Neural cell (in vitro differentiated cells): ENCODE measurements at regions not wholly inside any gene's neighbourhood (a gene's known extent, or its start where the extent isn't known, plus 50 kb on each side); places are given as distances from the start of the nearest gene placed in this dataset.

Experiments
- H2AFZ ChIP-seq: fragments of 200-600, 300-800 bp; sonication (generic), shearing (Covaris generic); 2 replicates; pipeline ENCODE4 v1.6.0; 2014; ENCODE audit warnings: low read depth, mild to moderate bottlenecking, antibody characterized with exemption, low read length, moderate library complexity
- H3F3A ChIP-seq: fragments of 200-600 bp; shearing (Covaris generic); 2 replicates; pipeline ENCODE4 v1.6.1; 2016; ENCODE audit warnings: mild to moderate bottlenecking, moderate library complexity, mixed read lengths, antibody characterized with exemption, low read length; ENCODE audit not compliant: insufficient read depth, poor library complexity, severe bottlenecking
- H3K27ac ChIP-seq: fragments of 200-600, 300-800 bp; sonication (generic), shearing (Covaris generic); 2 replicates; pipeline ENCODE4 v1.5.1; 2014; ENCODE audit warnings: mild to moderate bottlenecking, low read length, moderate library complexity
- H3K27me3 ChIP-seq: fragments of 300-800, 200-600 bp; sonication (generic), shearing (Covaris generic); 2 replicates; pipeline ENCODE4 v1.6.0; 2014; ENCODE audit warnings: mild to moderate bottlenecking, low read depth, low read length, moderate library complexity; ENCODE audit not compliant: insufficient read depth
- H3K36me3 ChIP-seq: fragments of 300-800, 200-600 bp; sonication (generic), shearing (Covaris generic); 2 replicates; pipeline ENCODE4 v1.5.1; 2014; ENCODE audit warnings: mild to moderate bottlenecking, antibody characterized with exemption, low read length, moderate library complexity; ENCODE audit not compliant: insufficient read depth
- H3K4me2 ChIP-seq: fragments of 300-800, 200-600 bp; sonication (generic), shearing (Covaris generic); 2 replicates; pipeline ENCODE4 v1.6.0; 2014; ENCODE audit warnings: mild to moderate bottlenecking, low read length
- H3K4me3 ChIP-seq: fragments of 300-800, 200-600 bp; sonication (generic), shearing (Covaris generic); 2 replicates; pipeline ENCODE4 v1.5.1; 2014; ENCODE audit warnings: mild to moderate bottlenecking, low read length, moderate library complexity
- H3K79me2 ChIP-seq: fragments of 200-600 bp; shearing (Covaris generic); replicated peaks from 2 replicates; pipeline ENCODE4 v1.6.0; 2014; ENCODE audit warnings: mild to moderate bottlenecking, low read length, moderate library complexity; ENCODE audit not compliant: insufficient read depth
- H3K9ac ChIP-seq: fragments of 300-800, 200-600 bp; sonication (generic), shearing (Covaris generic); 2 replicates; pipeline ENCODE4 v1.6.1; 2016; ENCODE audit warnings: mild to moderate bottlenecking, low read length, mixed read lengths
- H3K9me2 ChIP-seq: fragments of 200-600 bp; shearing (Covaris generic); 2 replicates; pipeline ENCODE4 v1.6.1; 2016; ENCODE audit warnings: mild to moderate bottlenecking, low read length, mixed read lengths; ENCODE audit not compliant: insufficient read depth
- H3K9me3 ChIP-seq: fragments of 200-600, 300-800 bp; sonication (generic), shearing (Covaris generic); 2 replicates; pipeline ENCODE4 v1.6.1; 2016; ENCODE audit warnings: mild to moderate bottlenecking, mixed run types, low read length, moderate library complexity, mixed read lengths
- H4K20me1 ChIP-seq: fragments of 200-600 bp; shearing (Covaris generic); 2 replicates; pipeline ENCODE4 v1.6.1; 2016; ENCODE audit warnings: mild to moderate bottlenecking, mixed run types; ENCODE audit not compliant: insufficient read depth
- EP300 ChIP-seq: fragments of 450-650 bp; conservative IDR thresholded peaks from 2 replicates; pipeline ENCODE4 v1.6.1; 2014; ENCODE audit warnings: antibody characterized with exemption, mild to moderate bottlenecking, moderate library complexity; ENCODE audit not compliant: poor library complexity, severe bottlenecking
- EZH2 ChIP-seq: fragments of 200-600, 300-800 bp; shearing (Covaris generic), sonication (generic); IDR thresholded peaks from 2 replicates; pipeline ENCODE4 v1.6.1; 2014; ENCODE audit warnings: antibody characterized with exemption, low read length, borderline replicate concordance, mild to moderate bottlenecking; ENCODE audit not compliant: insufficient read depth, poor library complexity, severe bottlenecking
- MXI1 ChIP-seq: fragments of 450-650 bp; conservative IDR thresholded peaks from 2 replicates; pipeline ENCODE4 v1.6.1; 2014; ENCODE audit warnings: antibody characterized with exemption, mild to moderate bottlenecking; ENCODE audit not compliant: poor library complexity, severe bottlenecking
- POLR2AphosphoS5 ChIP-seq: IDR thresholded peaks from 2 replicates; pipeline ENCODE4 v1.6.1; 2012
- RAD21 ChIP-seq: fragments of 450-650 bp; conservative IDR thresholded peaks from 2 replicates; pipeline ENCODE4 v1.6.1; 2014; ENCODE audit warnings: antibody characterized with exemption, mild to moderate bottlenecking, moderate library complexity
- SMC3 ChIP-seq: fragments of 450-650 bp; conservative IDR thresholded peaks from 2 replicates; pipeline ENCODE4 v1.6.1; 2014; ENCODE audit warnings: antibody characterized with exemption, mild to moderate bottlenecking, moderate library complexity; ENCODE audit not compliant: poor library complexity
- TAF1 ChIP-seq: IDR thresholded peaks from 2 replicates; pipeline ENCODE4 v1.6.1; 2012; ENCODE audit warnings: low read depth
- TF ChIP-seq, protein P1 (sequence below): fragments of 450-650 bp; IDR thresholded peaks from 2 replicates; pipeline ENCODE4 v1.5.1; 2014; ENCODE audit warnings: antibody characterized with exemption, mild to moderate bottlenecking, moderate library complexity; ENCODE audit not compliant: poor library complexity, severe bottlenecking
- TF ChIP-seq, protein P2 (sequence below): IDR thresholded peaks from 2 replicates; pipeline ENCODE4 v1.6.1; 2012; ENCODE audit warnings: borderline replicate concordance

DNA sequence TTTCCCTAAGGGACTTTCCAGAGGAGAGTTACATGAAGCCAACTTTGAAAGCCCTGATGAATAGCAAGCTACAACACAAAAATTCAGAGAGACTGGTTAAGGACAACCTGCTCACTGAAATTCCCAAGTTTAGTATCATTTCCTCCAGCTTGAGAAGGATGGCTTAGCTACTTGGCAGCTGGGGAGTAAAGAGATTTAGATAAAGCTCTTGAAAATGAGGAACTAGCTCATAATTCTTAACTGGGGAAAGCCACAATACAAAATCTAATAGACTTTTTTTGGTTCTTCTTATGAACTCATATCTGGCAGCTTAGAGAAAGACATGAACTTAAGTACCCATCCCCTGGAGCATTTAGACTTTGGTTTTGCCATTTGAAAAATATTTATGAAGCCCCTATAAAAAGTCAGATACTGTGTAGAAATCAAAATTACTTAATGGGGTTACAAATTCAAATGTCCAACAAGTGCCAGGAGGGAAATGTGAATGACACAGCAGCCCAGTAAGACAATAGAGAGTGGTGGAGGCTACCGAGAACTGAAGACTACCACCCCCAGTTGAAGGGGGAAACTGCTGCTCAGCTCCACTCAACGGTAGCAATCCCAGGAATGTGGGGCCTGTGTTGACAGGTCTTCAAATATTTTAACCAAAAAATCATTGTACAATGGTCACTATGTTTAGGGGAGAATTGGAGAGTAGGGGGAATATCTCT, 79.4 kb upstream of the ADRB2 start:
- TF ChIP-seq SMC3 (no peak), EP300 (no peak), POLR2AphosphoS5 (no peak), TAF1 (no peak), RAD21 (no peak), EZH2 (no peak), MXI1 (no peak)
- TF ChIP-seq, protein P1, sequence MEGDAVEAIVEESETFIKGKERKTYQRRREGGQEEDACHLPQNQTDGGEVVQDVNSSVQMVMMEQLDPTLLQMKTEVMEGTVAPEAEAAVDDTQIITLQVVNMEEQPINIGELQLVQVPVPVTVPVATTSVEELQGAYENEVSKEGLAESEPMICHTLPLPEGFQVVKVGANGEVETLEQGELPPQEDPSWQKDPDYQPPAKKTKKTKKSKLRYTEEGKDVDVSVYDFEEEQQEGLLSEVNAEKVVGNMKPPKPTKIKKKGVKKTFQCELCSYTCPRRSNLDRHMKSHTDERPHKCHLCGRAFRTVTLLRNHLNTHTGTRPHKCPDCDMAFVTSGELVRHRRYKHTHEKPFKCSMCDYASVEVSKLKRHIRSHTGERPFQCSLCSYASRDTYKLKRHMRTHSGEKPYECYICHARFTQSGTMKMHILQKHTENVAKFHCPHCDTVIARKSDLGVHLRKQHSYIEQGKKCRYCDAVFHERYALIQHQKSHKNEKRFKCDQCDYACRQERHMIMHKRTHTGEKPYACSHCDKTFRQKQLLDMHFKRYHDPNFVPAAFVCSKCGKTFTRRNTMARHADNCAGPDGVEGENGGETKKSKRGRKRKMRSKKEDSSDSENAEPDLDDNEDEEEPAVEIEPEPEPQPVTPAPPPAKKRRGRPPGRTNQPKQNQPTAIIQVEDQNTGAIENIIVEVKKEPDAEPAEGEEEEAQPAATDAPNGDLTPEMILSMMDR = no peak
- TF ChIP-seq, protein P2, sequence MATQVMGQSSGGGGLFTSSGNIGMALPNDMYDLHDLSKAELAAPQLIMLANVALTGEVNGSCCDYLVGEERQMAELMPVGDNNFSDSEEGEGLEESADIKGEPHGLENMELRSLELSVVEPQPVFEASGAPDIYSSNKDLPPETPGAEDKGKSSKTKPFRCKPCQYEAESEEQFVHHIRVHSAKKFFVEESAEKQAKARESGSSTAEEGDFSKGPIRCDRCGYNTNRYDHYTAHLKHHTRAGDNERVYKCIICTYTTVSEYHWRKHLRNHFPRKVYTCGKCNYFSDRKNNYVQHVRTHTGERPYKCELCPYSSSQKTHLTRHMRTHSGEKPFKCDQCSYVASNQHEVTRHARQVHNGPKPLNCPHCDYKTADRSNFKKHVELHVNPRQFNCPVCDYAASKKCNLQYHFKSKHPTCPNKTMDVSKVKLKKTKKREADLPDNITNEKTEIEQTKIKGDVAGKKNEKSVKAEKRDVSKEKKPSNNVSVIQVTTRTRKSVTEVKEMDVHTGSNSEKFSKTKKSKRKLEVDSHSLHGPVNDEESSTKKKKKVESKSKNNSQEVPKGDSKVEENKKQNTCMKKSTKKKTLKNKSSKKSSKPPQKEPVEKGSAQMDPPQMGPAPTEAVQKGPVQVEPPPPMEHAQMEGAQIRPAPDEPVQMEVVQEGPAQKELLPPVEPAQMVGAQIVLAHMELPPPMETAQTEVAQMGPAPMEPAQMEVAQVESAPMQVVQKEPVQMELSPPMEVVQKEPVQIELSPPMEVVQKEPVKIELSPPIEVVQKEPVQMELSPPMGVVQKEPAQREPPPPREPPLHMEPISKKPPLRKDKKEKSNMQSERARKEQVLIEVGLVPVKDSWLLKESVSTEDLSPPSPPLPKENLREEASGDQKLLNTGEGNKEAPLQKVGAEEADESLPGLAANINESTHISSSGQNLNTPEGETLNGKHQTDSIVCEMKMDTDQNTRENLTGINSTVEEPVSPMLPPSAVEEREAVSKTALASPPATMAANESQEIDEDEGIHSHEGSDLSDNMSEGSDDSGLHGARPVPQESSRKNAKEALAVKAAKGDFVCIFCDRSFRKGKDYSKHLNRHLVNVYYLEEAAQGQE = no peak
- Histone ChIP-seq H3K4me3 (no peak overlapping the region), H3K4me2 (no peak overlapping the region), H4K20me1 (no peaks in the 10 kb centered on the region), H3K9me2 (no peaks in the 10 kb centered on the region), H3K27me3 (no peaks in the 10 kb centered on the region), H3K9me3 (no peaks in the 10 kb centered on the region), H3K9ac (no peak overlapping the region), H3K27ac (no peak overlapping the region), H3F3A (no peaks in the 10 kb centered on the region), H2AFZ (no peak overlapping the region), H3K79me2 (no peaks in the 10 kb centered on the region), H3K36me3 (no peaks in the 10 kb centered on the region)

DNA sequence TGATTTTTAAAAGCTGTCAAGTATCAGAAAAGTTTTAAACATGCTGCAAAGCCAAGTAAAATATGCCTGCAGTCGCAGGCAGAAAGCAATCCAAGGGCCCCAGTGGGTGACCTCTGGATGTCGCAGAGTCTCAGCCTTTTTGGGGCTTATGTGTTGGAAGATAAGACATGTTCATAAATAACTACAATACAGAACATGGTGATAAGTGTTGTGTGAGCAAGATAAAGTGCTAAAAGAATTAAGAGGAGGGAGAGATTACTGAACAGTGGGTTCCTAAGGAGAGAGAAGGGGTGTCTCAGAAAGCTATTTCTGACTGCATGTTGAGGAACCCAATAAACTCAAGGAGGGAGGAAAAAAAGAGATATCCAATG, 78.9 kb upstream of the ADRB2 start:
- Histone ChIP-seq H3K4me2 (no peak overlapping the region), H3K79me2 (no peaks in the 10 kb centered on the region), H2AFZ (no peak overlapping the region)

More for the DNA sequence above, 78.9 kb upstream of the ADRB2 start:
- TF ChIP-seq, protein P1 = no peak
- TF ChIP-seq TAF1 (no peak), SMC3 (no peak), EP300 (no peak)
- Histone ChIP-seq H3K9me2 (no peaks in the 10 kb centered on the region), H3F3A (no peaks in the 10 kb centered on the region), H3K27me3 (no peaks in the 10 kb centered on the region), H3K27ac (no peak overlapping the region), H3K9me3 (no peaks in the 10 kb centered on the region), H3K4me3 (no peak overlapping the region), H3K9ac (no peak overlapping the region), H3K36me3 (no peaks in the 10 kb centered on the region), H4K20me1 (no peaks in the 10 kb centered on the region)
